MM.1S (cell line): ENCODE measurements at regions not wholly inside any gene's neighbourhood (a gene's known extent, or its start where the extent isn't known, plus 50 kb on each side); places are given as distances from the start of the nearest gene placed in this dataset.

ENCODE experiments used
- EZH2 ChIP-seq: fragments of 300-600 bp; sonication (generic); optimal IDR thresholded peaks from 2 replicates; pipeline ENCODE3; 2017; ENCODE audit warnings: low read depth, mild to moderate bottlenecking, antibody characterized with exemption, low read length, mixed read lengths
- TF ChIP-seq, protein P1 (sequence below): fragments of 300-600 bp; sonication (generic); IDR thresholded peaks from 2 replicates; pipeline ENCODE4 v1.5.1; 2016; ENCODE audit warnings: antibody characterized with exemption, low read length, mixed read lengths

DNA sequence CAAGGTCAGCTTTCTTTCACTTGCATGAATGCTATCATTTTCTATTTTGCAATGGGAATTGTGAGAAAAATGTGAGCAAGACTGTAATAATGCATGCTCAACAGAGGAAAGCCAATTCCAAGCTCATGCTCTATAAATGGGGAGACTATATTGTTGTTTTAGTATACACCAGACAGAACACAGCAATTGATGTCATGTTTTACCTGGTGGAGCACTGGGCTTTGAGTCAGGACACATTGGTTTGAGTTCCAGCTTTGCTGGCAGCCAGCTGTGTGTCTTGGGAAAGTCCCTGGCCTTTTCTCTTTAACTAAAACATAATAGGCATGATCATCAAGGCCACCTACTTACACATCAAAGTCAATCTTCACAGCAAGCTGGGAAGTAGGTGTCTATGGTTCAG is 83.3 kb downstream of the FOXA2 start:
- TF ChIP-seq, protein P1, sequence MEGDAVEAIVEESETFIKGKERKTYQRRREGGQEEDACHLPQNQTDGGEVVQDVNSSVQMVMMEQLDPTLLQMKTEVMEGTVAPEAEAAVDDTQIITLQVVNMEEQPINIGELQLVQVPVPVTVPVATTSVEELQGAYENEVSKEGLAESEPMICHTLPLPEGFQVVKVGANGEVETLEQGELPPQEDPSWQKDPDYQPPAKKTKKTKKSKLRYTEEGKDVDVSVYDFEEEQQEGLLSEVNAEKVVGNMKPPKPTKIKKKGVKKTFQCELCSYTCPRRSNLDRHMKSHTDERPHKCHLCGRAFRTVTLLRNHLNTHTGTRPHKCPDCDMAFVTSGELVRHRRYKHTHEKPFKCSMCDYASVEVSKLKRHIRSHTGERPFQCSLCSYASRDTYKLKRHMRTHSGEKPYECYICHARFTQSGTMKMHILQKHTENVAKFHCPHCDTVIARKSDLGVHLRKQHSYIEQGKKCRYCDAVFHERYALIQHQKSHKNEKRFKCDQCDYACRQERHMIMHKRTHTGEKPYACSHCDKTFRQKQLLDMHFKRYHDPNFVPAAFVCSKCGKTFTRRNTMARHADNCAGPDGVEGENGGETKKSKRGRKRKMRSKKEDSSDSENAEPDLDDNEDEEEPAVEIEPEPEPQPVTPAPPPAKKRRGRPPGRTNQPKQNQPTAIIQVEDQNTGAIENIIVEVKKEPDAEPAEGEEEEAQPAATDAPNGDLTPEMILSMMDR = no peak
- TF ChIP-seq EZH2 = no peak
